Suppressor macrophage (primary cell): ENCODE measurements at regions not wholly inside any gene's neighbourhood (a gene's known extent, or its start where the extent isn't known, plus 50 kb on each side); places are given as distances from the start of the nearest gene placed in this dataset.
"Not testable (repeated sequence)": the region's sequence is repeated elsewhere in the genome, so short reads cannot be mapped to it uniquely, and the experiment has no call there.

Experiments
- DNase-seq, 4 experiments: peaks; one replicate each; pipeline ENCODE4 v3.0.0-alpha.2; 2020 to 2022

DNA sequence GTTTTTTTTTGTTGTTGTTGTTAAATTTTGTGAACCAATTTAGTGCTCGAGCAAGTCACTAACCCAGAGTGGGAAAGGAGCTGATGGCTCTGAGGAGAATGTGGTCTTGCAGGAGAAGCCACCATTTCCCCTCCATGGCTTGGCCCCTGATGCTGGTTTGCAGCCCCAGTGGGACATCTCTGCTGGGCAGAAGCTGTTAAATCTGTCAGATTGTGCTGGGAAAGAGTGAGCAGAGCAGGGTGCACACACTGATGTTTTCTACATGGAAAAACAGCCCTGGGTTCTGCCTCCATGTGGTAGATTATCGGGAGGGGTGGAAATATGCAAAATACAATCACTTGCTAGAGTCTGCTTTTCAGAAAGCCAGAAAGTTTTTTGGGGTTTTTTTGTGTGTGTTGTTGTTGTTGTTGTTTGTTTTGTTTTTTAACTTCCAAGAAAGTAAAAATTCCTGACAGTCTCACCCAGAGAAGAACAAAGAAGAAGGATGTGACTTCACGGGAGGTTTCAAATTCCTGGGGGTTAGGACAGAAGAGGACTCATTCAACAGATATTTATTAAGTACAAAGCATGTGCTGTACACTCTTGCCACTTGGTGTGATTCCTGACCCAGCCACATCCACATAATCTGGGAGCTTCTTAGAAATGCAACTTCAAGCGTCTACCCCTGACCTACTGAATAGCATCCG lies 133.7 kb downstream of the FOXB1 start:
- no peak for DNase-seq

DNA sequence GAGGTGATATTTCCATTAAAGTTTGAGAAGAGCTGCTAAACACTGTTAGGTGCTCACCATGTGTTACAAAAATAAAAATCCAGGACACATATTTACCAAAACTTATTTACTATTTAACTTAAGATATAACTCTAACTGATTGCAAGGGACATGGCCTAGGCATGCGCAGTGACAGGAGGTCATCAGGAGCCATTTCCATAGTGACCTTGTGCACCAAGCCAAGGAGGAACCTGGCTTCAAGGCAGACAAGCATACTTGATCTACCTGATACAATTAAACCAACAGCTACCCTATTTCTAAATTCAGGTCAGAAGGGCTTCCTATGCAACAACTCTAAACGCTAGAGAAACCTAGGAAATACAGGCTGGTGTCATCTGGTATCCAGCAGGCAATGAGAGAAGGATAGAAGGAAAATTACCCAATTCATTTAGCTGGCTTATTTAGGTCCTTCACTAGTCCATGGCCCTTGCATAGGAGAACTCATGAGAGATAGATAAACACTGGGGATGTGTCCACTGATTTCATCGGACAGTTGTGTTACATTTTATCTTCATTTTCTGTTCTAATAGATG lies 134.4 kb downstream of the FOXB1 start:
- no peak for DNase-seq

DNA sequence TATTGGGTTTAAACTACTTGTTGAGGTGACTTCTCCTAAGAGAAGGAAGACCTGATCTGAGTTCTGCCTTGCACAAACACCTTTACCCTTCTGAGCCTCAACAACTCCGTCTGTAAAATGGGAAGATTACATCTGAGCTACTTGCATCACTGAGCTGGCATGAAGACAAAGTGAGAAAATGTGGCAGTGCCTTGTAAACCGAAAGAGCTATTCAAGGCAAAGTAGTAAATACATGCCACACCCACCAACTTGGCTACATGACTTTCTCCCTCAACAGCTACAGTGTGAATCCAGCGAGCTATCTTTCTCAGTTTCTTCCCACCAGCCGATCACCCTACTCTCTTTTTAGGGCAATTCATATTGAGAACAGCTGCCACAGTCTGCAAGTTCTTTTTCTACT lies 148.3 kb downstream of the FOXB1 start:
- DNase-seq = no peak

DNA sequence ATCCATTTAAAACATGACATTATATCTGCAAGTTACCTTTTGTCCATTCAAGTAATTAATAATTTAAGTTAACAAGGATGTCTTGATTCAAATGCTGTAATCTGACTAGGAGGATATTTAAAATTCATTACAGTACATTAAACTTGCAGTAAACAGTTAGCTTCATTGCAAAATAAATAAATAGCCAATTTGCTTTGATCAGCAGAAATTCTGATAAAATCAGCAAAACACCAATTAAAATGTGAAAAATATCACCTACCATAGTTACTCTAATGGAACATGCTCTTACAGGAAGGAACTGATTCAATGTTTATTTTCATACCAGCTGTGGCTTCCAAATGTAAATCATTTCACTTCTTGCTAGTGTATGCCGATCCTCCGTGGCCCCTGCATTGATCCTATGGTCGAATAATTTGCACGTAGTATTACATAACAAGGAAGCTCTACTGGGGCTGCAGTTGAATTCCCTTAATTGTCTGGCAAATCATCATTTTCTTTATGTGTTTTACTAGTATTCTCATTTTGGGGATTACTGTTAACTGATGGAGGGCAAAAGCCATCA lies 150.7 kb downstream of the FOXB1 start:
- no peak for DNase-seq

DNA sequence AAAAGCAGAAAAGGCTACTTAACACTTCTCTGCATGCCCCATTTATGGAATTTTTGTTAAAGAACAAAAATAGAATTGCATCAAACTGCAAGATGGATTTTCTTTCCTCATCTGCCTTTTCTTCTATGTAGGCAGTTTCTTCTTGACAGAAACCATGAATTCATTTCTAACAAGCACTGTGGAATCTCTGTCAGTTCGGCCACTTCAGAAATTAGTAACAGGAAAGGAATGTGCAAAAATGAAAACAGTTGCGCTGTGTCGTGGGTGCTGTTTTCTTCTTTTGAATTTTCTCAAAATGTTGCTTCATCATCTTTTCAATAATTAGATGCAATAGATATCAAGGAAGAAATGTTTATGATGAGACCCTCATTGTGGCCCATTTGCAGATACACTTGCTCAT lies 151.6 kb downstream of the FOXB1 start:
- DNase-seq = no peak

DNA sequence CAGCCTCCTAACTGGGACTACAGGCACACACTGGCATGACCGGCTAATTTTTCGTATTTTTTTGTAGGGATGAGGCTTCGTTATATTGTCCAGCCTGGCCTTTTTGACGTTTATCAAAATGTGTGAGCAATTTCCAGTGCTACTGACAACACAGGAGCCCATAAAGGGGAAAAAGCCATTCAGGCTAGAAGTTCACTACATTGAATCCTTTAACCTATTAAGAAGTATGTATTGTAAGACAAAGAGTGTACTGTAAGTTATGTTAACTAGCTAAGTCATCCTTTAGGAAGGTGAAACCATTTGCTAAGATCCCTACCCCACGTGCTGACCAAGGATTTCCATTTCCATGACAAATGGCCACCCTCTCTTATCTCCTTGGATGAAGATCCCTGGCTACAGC lies 156.8 kb downstream of the FOXB1 start:
- no peak for DNase-seq

DNA sequence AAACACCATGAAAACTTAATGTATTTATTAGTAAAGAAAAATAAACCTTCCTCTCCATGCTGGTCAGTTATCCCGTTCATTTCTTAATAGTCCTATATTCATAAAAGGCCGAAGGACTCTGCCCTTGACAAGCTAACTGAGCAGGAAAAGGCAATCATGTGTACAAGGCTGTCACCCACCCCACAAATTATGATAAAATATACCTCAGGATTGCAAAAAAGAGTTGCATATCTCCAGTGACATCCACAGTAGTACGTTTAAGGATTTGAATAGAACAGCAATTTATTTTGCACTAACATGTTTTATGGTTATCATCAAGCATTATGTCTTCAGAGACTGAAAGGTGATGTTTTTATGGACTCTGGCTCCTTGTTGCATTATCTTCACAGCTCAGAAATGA lies 157.6 kb downstream of the FOXB1 start:
- DNase-seq = no peak

DNA sequence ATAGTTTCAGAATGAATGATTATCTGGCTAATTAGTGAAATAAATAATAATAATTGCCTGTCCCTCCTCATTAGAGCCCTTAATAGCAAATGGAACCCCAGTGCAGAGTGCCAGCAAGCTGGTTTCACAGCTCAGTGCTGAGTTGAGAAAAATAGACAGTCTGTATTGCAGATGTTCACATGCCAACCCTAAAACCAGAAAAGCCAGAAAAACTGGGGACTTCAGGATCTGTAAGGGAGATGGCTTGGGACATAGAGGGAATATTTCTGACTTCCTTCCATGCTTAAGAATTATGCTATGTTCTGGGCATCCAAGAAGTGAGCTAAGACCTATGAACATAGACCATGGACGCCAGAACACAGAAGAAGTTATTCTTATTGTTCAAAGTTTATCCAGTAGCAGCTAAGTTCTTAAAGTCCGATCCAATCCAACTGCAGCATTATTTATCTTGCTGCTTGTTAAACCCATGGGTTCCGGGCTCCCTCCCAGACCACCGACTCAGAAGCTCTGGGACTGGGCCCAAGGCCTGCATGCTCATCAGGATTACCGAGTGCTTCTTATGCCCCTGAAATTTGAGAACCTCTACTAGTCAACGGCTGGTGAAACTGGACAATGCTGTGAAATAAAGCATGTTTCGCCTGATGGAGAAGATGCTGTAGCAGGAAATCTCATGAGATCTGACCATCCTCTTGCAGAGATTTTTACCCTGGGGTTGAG lies 158.3 kb downstream of the FOXB1 start:
- no peak for DNase-seq

DNA sequence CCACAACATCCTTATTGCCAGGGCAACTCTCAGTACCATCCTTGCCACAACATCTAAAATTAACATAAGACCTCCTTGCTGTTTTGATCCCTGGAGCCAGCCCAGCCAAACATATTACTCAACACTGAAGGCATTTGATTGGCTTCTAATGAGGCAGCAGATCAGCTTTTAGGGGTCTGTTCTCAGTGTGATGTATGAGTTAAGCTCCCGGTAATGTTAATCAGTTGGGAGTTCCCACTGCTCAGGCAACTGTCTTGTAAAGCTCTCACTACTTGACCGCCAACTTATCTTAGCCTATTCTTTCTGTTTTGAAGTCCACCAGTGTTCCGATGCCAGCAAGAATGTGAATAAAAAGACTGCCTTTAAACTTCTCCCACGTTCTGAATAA lies 158.9 kb downstream of the FOXB1 start:
- DNase-seq = no peak

DNA sequence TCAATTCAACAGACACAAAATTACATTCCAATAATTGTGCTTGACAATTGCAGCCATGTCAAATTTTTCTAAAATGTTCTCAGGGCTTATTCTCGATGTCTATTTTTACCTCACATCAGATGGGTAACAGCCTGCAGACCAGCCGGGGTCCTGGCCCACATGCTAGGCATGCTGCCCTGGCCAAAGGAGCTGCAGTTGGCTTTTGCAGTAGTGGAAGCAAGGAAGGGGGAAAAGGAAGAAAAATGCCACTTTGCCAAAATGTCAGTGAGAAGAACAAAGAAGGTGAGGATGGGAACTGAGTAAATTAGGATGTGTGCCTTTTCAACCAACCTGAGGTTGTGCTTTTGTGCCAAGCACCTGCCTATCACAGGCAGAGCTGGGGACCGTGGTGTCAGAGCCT lies 161.0 kb downstream of the FOXB1 start:
- no peak for DNase-seq

DNA sequence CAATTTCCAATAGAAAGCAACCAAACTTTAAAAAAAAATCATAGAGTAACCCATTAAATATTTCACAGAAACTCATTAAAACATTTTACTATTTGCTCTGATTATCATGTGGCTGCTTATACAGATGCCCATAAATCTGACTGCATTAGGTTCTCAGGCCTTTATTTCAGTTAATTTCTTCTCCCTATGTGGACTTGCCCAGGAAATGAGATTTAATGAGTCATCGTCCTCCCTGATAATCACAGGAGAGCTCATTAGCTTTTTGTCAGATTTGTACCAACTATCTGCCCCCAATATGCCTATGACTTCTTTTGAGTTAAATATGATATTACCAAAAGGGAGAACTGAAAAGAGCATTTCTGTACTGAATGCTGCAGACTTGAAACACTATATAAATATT lies 168.0 kb downstream of the FOXB1 start:
- no peak for DNase-seq

DNA sequence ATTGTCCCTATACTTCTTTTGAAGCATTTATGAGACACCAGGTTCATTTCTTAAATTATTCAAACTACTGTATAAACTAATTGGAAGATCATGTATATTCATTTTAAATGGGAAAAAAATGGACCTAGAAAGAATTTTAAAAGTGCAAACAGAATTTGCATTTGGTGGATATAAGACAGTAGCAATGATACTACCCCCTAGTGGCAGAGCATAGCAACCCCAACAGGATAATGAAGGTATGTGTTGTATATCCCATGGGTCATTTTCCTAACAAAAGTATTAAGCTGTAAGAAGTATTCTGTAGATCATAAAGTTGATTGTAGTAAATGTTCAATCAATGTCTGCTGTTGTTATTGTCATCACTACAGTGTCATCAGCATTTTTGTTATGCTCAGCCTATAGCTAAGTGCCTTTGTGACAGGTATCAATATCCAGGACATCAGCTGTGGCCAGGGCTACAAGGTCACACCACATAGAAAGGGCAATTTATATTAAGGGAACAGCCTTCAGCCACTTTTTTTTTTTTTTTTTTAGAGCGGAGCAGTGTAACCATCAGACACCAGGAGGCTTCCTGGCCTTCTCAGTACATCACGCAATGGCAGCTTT lies 175.8 kb downstream of the FOXB1 start:
- peak; percentile 39 to 75 (median 63) for DNase-seq

DNA sequence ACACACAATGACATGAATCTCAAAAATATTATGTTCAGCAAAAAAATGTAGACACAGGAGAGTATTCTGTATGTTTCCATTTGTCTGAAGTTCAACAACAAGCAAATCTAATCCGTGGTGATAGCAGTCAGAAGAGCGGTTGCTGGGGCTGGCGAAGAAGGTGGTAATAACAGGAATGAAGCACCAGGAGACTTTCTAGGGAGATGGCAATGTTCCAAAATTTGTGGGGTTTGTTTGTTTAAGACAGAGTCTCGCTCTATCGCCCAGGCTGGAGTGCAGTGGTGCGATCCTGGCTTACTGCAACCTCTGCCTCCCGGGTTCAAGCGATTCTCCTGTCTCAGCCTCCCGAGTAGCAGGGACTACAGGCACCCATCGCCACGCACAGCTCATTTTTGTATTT lies 177.8 kb downstream of the FOXB1 start:
- not testable (repeated sequence) for DNase-seq

DNA sequence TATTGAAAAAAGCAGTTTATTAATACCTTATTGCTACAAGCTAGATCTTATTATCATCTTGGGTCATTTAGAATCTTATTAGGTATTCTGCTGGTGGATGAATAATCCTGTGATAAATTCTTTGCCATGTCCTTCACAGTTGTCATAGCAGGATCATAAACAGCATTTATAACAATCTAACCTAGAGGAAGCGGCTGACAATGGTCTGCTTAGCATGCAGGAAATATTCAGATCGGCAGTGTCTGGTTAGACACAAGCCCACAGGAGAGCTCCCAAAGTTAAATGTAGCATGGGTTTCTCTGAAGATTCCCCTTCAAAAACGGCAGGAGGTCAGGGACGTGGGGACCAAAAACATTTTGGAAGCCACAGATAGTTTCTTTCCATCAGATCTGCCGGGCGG lies 179.3 kb downstream of the FOXB1 start:
- DNase-seq = no peak

DNA sequence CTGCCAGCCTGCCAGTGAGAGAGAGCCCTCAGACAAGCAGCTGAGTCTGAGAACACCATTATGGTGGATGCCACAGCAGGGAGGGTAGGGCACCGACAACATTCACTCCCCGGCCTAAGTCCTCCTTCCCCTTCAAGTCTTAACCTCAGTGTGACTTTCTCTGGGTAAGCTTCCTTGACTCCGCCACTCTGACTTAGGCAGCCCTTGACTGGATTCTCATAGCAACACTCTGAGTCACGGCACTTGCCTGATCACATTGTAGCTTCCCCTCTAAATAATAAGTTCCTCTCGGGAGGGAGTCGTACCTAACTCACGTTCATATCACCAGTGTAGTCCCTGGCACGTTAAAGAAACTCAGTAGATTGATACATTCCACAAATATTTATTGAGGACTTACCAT lies 180.5 kb downstream of the FOXB1 start:
- no peak for DNase-seq

DNA sequence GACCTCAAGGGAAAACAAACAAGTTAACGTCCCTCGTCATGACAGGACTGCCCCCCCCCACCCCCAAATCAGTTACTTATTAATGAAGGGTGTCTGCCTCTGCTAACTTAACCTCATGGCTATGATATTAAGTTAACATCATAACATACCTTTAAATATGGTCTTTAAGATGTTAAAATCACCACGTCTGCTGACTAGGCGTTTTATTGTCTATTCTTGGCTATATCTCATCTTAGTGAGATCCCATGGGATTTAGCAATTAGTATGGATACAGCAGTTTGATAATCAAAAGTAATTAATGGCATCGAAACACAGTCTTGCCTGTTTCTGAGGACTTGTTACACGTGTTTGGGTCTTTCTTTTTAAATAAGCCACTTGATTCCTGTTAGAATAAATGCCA lies 186.9 kb downstream of the FOXB1 start:
- DNase-seq = no peak

DNA sequence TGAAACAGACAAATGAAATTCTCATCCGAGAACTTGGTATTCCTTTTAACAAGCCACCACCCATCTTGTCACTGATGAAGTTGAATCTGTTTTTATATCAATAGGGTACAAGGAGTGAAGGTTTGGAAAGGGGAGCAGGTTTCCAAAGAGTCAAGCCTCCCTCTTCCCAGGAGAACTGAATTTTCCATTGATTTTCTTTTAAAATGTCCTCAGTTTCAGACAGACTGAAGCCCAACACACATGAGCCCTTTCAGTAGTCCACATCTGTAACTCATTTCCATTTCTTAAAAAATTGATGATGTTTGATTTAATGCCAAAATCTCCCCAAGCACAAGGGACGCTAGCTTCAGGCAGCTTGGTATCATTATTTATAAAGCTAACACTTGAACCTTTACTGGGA lies 187.7 kb downstream of the FOXB1 start:
- DNase-seq = no peak

DNA sequence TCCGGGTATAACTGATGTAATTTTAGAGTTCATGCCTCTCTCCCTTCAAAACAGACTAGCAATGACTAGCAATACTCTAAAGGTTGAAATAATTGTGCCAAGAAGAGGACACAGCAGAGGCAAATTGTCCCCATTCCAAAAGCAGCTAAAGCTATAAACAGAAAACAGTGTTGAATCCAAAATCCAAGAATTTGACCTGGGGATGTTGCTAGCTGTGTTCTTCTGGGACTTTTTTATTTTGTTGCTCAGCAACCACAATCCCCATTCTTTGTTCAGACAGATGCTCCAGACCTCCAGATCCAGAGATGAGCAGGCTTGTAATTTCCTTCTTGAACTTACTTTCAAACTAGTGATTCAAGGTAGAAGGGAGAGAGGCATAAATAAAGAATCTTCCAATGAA lies 191.5 kb downstream of the FOXB1 start:
- no peak for DNase-seq

DNA sequence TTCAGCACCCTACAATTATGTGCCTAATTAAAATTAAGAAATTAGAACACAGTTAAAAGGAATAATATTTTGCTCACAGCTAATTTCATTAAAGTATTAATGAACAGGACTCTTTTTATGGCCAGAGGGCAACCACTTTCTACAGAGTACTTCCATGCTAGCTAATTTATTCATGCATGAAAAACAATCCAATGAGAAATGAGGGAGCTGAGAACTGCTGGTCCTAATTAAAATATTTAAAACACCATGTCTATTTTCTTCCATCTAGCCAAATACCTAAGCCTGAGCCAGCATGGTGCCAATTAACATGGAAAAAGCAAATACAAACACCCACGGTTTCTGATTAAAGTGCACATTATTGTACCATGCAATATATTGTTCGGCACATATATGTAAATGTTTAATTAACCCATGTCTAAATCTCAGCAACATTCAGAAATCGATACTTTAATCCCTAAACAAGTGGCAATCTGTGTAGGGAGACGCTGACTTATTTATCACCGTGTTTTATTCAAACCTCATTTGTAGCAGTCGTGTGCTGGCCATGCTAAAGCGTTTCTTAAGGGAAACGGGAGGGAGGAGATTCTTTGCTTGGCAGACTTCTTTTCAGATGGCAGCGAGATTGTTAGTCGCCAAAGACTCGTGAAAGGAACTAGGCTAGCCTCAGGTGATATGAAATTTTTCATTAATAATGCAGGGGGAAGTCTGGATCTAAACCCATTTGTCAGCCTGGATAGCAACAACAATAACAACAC lies 193.5 kb downstream of the ANXA2 start:
- no peak for DNase-seq

DNA sequence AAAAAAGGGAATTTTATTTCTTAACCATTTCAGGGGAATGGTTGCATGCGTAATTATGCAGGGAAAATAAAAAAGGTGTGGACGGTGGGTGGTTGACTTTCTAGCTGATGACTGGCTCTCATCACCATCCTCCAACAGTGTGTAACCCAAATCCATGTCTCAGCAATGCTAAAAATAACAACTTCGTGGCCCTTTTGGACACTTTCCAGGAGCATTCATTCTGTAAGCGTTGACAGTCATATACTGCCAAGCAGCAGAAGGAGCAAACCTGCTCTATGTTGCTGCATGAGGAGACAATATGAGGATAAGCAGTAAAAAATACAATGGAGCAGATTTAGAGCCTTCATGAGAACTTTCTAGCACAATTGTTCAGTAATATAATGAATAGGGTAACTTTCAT lies 189.1 kb downstream of the ANXA2 start:
- DNase-seq = no peak

DNA sequence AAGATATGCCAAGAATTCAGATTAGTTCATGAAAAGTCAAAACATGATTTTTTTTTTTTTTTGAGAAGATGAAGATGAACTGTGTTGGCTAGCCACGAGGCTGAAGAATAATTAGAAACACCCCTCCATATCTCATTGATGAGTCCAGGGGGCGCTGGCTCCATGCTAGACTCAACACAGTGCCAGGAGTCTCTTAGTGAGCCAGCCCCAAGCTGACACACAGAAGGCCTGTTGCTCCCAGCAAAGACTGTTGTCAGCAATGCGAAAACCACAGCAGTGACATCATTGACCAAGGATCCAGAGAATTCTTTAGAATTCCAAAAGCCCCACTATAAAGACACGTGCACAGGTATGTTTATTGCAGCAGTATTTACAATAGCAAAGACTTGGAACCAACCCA lies 185.2 kb downstream of the ANXA2 start:
- DNase-seq = peak in 3 of 4 experiments; percentile 6 to 35 (median 16)

DNA sequence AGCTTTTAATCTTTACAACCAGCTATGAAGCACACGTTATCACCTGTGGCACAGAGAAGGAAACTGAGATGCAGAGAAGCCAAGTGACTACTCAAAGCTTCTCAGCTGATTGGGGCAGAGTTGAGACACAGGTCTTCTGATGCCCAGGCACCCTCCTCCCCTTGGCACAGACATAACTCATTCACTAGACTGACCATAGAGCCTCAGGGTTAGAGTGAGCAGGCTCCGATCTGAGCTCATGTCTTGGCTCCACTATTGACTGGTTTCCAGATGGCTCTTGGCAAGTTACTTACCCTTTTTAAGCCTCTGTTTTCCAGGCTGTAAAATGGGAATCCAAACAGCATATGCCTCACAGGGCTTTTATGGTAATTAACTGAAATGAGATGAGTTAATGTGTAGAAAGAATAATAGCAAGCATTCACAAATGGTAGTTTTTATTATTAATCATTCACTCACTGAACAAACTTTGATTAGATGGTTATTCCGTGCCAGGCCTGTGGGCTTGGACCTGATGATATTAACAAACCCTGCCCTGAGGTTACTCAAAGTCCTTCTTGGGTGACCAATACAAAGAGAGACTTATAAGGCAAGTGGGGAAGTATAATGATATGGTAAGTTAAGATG lies 184.3 kb downstream of the ANXA2 start:
- no peak for DNase-seq
